GM12878 (cell line): ENCODE measurements at regions not wholly inside any gene's neighbourhood (a gene's known extent, or its start where the extent isn't known, plus 50 kb on each side); places are given as distances from the start of the nearest gene placed in this dataset.

ENCODE experiments used
- ATAC-seq: fragments of 200-7000 bp; cut with Tn5 transposase; 3 replicates; pipeline ENCODE4 v1.9.1; 2020; ENCODE audit warnings: mild to moderate bottlenecking, moderate library complexity
- BruUV-seq: library from RNA; stranded (reverse); fragments of 400-500 nt; replicated peaks from 2 replicates; lab custom pipeline; 2021; lab: Mats Ljungman, UMichigan
- CTCF ChIA-PET: fragments of 300-600 bp; sonication (Branson Sonifier 250); formaldehyde crosslinking; extraction: SDS; loops from one replicate; lab custom pipeline; 2021; ENCODE audit warnings: inconsistent platforms; lab: Yijun Ruan, JAX
- POLR2A ChIA-PET: fragments of 350-600 bp; formaldehyde crosslinking; extraction: SDS; loops from one replicate; lab custom pipeline; 2021; ENCODE audit warnings: inconsistent platforms; lab: Charles Lee
- RAD21 ChIA-PET: fragments of 300-600 bp; sonication (Branson Sonifier 250); formaldehyde crosslinking; loops from one replicate; lab custom pipeline; 2023; ENCODE audit warnings: antibody characterized with exemption; ENCODE audit not compliant: unreplicated experiment; lab: Charles Lee
- SMC1A ChIA-PET: fragments of 300-600 bp; sonication (Branson Sonifier 250); formaldehyde crosslinking; loops from one replicate; lab custom pipeline; 2023; ENCODE audit not compliant: unreplicated experiment, uncharacterized antibody; lab: Charles Lee
- DNase-seq: peaks from one replicate; pipeline ENCODE4 v3.0.0-alpha.2; 2011; ENCODE audit warnings: low read depth, low spot score
- FAIRE-seq: peaks from 3 replicates; lab custom pipeline; 2011; peaks lifted over from hg19 to GRCh38; lab: Jason Lieb, UNC
- H2AFZ ChIP-seq: 2 replicates; pipeline ENCODE4 v1.6.0; 2011; ENCODE audit warnings: low read depth, low read length, control low read depth; ENCODE audit not compliant: control insufficient read depth
- H3K27ac ChIP-seq: 2 replicates; pipeline ENCODE4 v1.5.1; 2011; ENCODE audit warnings: control low read depth; ENCODE audit not compliant: control insufficient read depth, insufficient read depth
- H3K27me3 ChIP-seq, 2 experiments: replicated peaks in 1 of 2; 2 replicates each; pipeline versions ENCODE4 v1.6.0 to v1.6.1; 2011; ENCODE audit warnings: low read length in 1 of 2; ENCODE audit not compliant: control insufficient read depth in 2 of 2, insufficient read depth in 2 of 2
- H3K36me3 ChIP-seq, 2 experiments: 2 replicates each; pipeline ENCODE4 v1.5.1; 2011; ENCODE audit warnings: low read length in 1 of 2; ENCODE audit not compliant: control insufficient read depth in 2 of 2, insufficient read depth in 2 of 2
- H3K4me1 ChIP-seq: 2 replicates; pipeline ENCODE4 v1.6.1; 2011; ENCODE audit warnings: mild to moderate bottlenecking, low read length, moderate library complexity, mixed read lengths; ENCODE audit not compliant: control insufficient read depth, insufficient read depth
- H3K4me2 ChIP-seq: 2 replicates; pipeline ENCODE4 v1.6.0; 2011; ENCODE audit warnings: control low read depth; ENCODE audit not compliant: control insufficient read depth, insufficient read depth
- H3K4me3 ChIP-seq: fragments of 200-600 bp; sonication (generic); 2 replicates; pipeline ENCODE4 v1.5.1; 2016
- H3K79me2 ChIP-seq: 2 replicates; pipeline ENCODE4 v1.6.0; 2011; ENCODE audit warnings: low read length; ENCODE audit not compliant: control insufficient read depth, insufficient read depth
- H3K9ac ChIP-seq: 2 replicates; pipeline ENCODE4 v1.8.0; 2011; ENCODE audit warnings: low read length, control low read depth, mixed read lengths; ENCODE audit not compliant: control insufficient read depth, insufficient read depth
- H3K9me3 ChIP-seq: replicated peaks from 3 replicates; pipeline ENCODE4 v1.5.1; 2011; ENCODE audit warnings: mild to moderate bottlenecking, low read length; ENCODE audit not compliant: control insufficient read depth, insufficient read depth
- H4K20me1 ChIP-seq: 2 replicates; pipeline ENCODE4 v1.6.0; 2011; ENCODE audit not compliant: control insufficient read depth, insufficient read depth
- E2F4 ChIP-seq: IDR thresholded peaks from 2 replicates; pipeline ENCODE4 v1.6.1; 2012; ENCODE audit warnings: low read depth, low read length, improper control_type of control experiment
- JUNB ChIP-seq: IDR thresholded peaks from 2 replicates; pipeline ENCODE4 v1.6.1; 2016; ENCODE audit warnings: antibody characterized with exemption, mild to moderate bottlenecking
- PRDM15 ChIP-seq: fragments of 450-650 bp; formaldehyde crosslinking; IDR thresholded peaks from 2 replicates; pipeline ENCODE4 v1.4.0; 2020; ENCODE audit warnings: mild to moderate bottlenecking, moderate library complexity
- SUZ12 ChIP-seq: fragments of 200-600 bp; sonication (generic); IDR thresholded peaks from one replicate; pipeline ENCODE4 v1.6.1; 2018; ENCODE audit warnings: antibody characterized with exemption, mild to moderate bottlenecking; ENCODE audit not compliant: unreplicated experiment
- WGBS: methylation state at CpG from one replicate; pipeline ENCODE4 v1.1.6; 2016; ENCODE audit warnings: low lambda C conversion rate; ENCODE audit not compliant: insufficient replicate concordance, insufficient coverage; ENCODE audit errors: missing lambda C conversion rate; 5-methylcytosine and 5-hydroxymethylcytosine counted together
- in situ Hi-C: fragments of 300-500 bp; cut with MboI; formaldehyde crosslinking; loops from 9 replicates; pipeline ENCODE4 v1.14.3; 2018; ENCODE audit warnings: mixed read lengths
- intact Hi-C: fragments of 100-400 bp; cut with micrococcal nuclease; formaldehyde crosslinking; loops from one replicate; pipeline ENCODE4 v1.14.2; 2022; ENCODE audit not compliant: unreplicated experiment

GRCh38 chr17:53137869-53138268 lies 684.9 kb upstream of the KIF2B start:
- intact Hi-C loops = no loop called here
- RAD21 ChIA-PET = no interaction called here
- BruUV-seq = no TSS peak
- Histone ChIP-seq H3K9ac (no peak overlapping the region), H3K36me3 (no peaks in the 10 kb centered on the region), H2AFZ (no peak overlapping the region), H3K4me2 (no peak overlapping the region), H3K4me1 (no peaks in the 10 kb centered on the region), H3K27ac (no peak overlapping the region), H4K20me1 (no peaks in the 10 kb centered on the region), H3K79me2 (no peaks in the 10 kb centered on the region), H3K4me3 (no peak overlapping the region), H3K27me3 (no peaks in the 10 kb centered on the region), H3K9me3 (no peaks in the 10 kb centered on the region)
- no peak for DNase-seq
- POLR2A ChIA-PET = no interaction called here
- no peak for FAIRE-seq
- no peak for ATAC-seq
- CTCF ChIA-PET = no interaction called here
- TF ChIP-seq JUNB = no peak
- TF ChIP-seq E2F4 = no peak
- no peak for TF ChIP-seq SUZ12
- in situ Hi-C loops = no loop called here
- SMC1A ChIA-PET = no interaction called here

- no peaks in the 10 kb centered on the region for H3K36me3 ChIP-seq
- H3K4me1 ChIP-seq = no peaks in the 10 kb centered on the region
- RAD21 ChIA-PET = no interaction called here
- no peak for DNase-seq
- intact Hi-C loops = no loop called here
- H3K27me3 ChIP-seq = no peaks in the 10 kb centered on the region
- SMC1A ChIA-PET = no interaction called here
- no peaks in the 10 kb centered on the region for H3K79me2 ChIP-seq
- no peak overlapping the region for H2AFZ ChIP-seq
- no TSS peak for BruUV-seq
- POLR2A ChIA-PET = no interaction called here
- no peak overlapping the region for H3K4me3 ChIP-seq
- ATAC-seq = no peak
- no peaks in the 10 kb centered on the region for H3K9me3 ChIP-seq
- WGBS = 0% methylated on average over 3 of the region's 3 CpGs
- no peak overlapping the region for H3K9ac ChIP-seq
- no peak overlapping the region for H3K27ac ChIP-seq
- CTCF ChIA-PET = no interaction called here
- no peaks in the 10 kb centered on the region for H4K20me1 ChIP-seq
- no peak for FAIRE-seq
- no peak overlapping the region for H3K4me2 ChIP-seq
- in situ Hi-C loops = no loop called here
- TF ChIP-seq PRDM15 = no peak
- TF ChIP-seq, all 136 proteins: peak for 0
Observed at GRCh38 chr17:53135969-53136368, 686.8 kb upstream of the KIF2B start.
